IMR-90 (cell line): ENCODE measurements at regions not wholly inside any gene's neighbourhood (a gene's known extent, or its start where the extent isn't known, plus 50 kb on each side); places are given as distances from the start of the nearest gene placed in this dataset.

ENCODE experiments used
- ATAC-seq: fragments of 200-7000 bp; cut with Tn5 transposase; 2 replicates; pipeline ENCODE4 v1.9.1; 2020; ENCODE audit warnings: low read depth, mild to moderate bottlenecking, moderate library complexity
- BruUV-seq: library from RNA; stranded (reverse); fragments of 400-500 nt; replicated peaks from 2 replicates; lab custom pipeline; 2021; lab: Mats Ljungman, UMichigan
- CTCF ChIA-PET: fragments of 300-600 bp; formaldehyde crosslinking; extraction: SDS; loops from one replicate; lab custom pipeline; 2021; ENCODE audit warnings: antibody characterized with exemption; lab: Yijun Ruan, JAX
- POLR2A ChIA-PET: fragments of 300-600 bp; sonication (Branson Sonifier 250); formaldehyde crosslinking; loops from one replicate; lab custom pipeline; 2022; ENCODE audit warnings: antibody characterized with exemption; ENCODE audit not compliant: unreplicated experiment; lab: Charles Lee
- DNase-seq: peaks from one replicate; pipeline ENCODE4 v3.0.0; 2013
- H2AFZ ChIP-seq: replicated peaks from 2 replicates; pipeline ENCODE3; 2013; ENCODE audit warnings: low read length, mild to moderate bottlenecking; ENCODE audit not compliant: poor library complexity
- H2AK5ac ChIP-seq: 2 replicates; pipeline ENCODE4 v1.6.1; 2013; ENCODE audit warnings: low read depth, low read length, inconsistent platforms
- H2AK9ac ChIP-seq: replicated peaks from 2 replicates; pipeline ENCODE3; 2013; ENCODE audit warnings: mild to moderate bottlenecking, low read depth, low read length, moderate library complexity; ENCODE audit not compliant: poor library complexity
- H2BK120ac ChIP-seq: 2 replicates; pipeline ENCODE4 v1.6.1; 2013; ENCODE audit warnings: low read depth, low read length, inconsistent platforms
- H2BK15ac ChIP-seq: 3 replicates; pipeline ENCODE4 v1.6.1; 2013; ENCODE audit warnings: low read depth, low read length, inconsistent platforms
- H2BK20ac ChIP-seq: 2 replicates; pipeline ENCODE4 v1.6.1; 2013; ENCODE audit warnings: low read depth, mild to moderate bottlenecking, inconsistent platforms, low read length, moderate library complexity
- H2BK5ac ChIP-seq: 2 replicates; pipeline ENCODE4 v1.6.1; 2013; ENCODE audit warnings: mild to moderate bottlenecking, low read depth, low read length, inconsistent platforms; ENCODE audit not compliant: poor library complexity, severe bottlenecking
- H3K14ac ChIP-seq: replicated peaks from 2 replicates; pipeline ENCODE4 v1.6.1; 2013; ENCODE audit warnings: low read depth, low read length, inconsistent platforms
- H3K18ac ChIP-seq: 2 replicates; pipeline ENCODE4 v1.6.1; 2013; ENCODE audit warnings: low read depth, low read length, control low read depth
- H3K23ac ChIP-seq: 2 replicates; pipeline ENCODE4 v1.6.1; 2013; ENCODE audit warnings: low read depth, low read length, inconsistent platforms
- H3K27ac ChIP-seq: 2 replicates; pipeline ENCODE4 v1.5.1; 2013; ENCODE audit warnings: mild to moderate bottlenecking, control low read depth, low read length; ENCODE audit not compliant: insufficient read depth
- H3K27me3 ChIP-seq: 2 replicates; pipeline ENCODE4 v1.6.1; 2013; ENCODE audit warnings: low read length; ENCODE audit not compliant: control insufficient read depth, insufficient read depth
- H3K36me3 ChIP-seq: 2 replicates; pipeline ENCODE4 v1.6.1; 2013; ENCODE audit warnings: low read length, mixed read lengths; ENCODE audit not compliant: control insufficient read depth, insufficient read depth
- H3K4ac ChIP-seq: 2 replicates; pipeline ENCODE4 v1.6.1; 2013; ENCODE audit warnings: low read depth, low read length, inconsistent platforms
- H3K4me1 ChIP-seq: 2 replicates; pipeline ENCODE4 v1.6.1; 2013; ENCODE audit warnings: low read length, mixed read lengths; ENCODE audit not compliant: control insufficient read depth, insufficient read depth
- H3K4me2 ChIP-seq: 2 replicates; pipeline ENCODE4 v1.6.1; 2013; ENCODE audit warnings: low read depth, mild to moderate bottlenecking, control low read depth, low read length, moderate library complexity
- H3K4me3 ChIP-seq: 2 replicates; pipeline ENCODE4 v1.5.1; 2013; ENCODE audit warnings: low read depth, mild to moderate bottlenecking, control low read depth, low read length, moderate library complexity; ENCODE audit not compliant: insufficient read depth
- H3K56ac ChIP-seq: 2 replicates; pipeline ENCODE4 v1.6.1; 2013; ENCODE audit warnings: low read length, inconsistent platforms; ENCODE audit not compliant: insufficient read depth; ENCODE audit errors: extremely low read depth
- H3K79me1 ChIP-seq, 2 experiments: 2 replicates each; pipeline ENCODE4 v1.6.1; 2013; ENCODE audit warnings: low read length in 2 of 2, inconsistent platforms in 1 of 2, low read depth in 1 of 2
- H3K9ac ChIP-seq: 2 replicates; pipeline ENCODE4 v1.6.1; 2013; ENCODE audit warnings: low read depth, low read length, control low read depth
- H3K9me1 ChIP-seq: 2 replicates; pipeline ENCODE4 v1.6.1; 2013; ENCODE audit warnings: low read length, inconsistent platforms; ENCODE audit not compliant: insufficient read depth
- H3K9me3 ChIP-seq: 2 replicates; pipeline ENCODE4 v1.6.1; 2013; ENCODE audit warnings: low read length; ENCODE audit not compliant: control insufficient read depth, insufficient read depth
- H4K20me1 ChIP-seq: 2 replicates; pipeline ENCODE4 v1.6.1; 2013; ENCODE audit warnings: low read length, inconsistent platforms; ENCODE audit not compliant: insufficient read depth
- H4K5ac ChIP-seq: 2 replicates; pipeline ENCODE4 v1.6.1; 2013; ENCODE audit warnings: mild to moderate bottlenecking, low read depth, low read length, control low read depth
- H4K8ac ChIP-seq, 2 experiments: 2 replicates each; pipeline ENCODE4 v1.6.1; 2013; ENCODE audit warnings: low read depth in 2 of 2, low read length in 2 of 2, control low read depth in 1 of 2, inconsistent platforms in 1 of 2
- H4K91ac ChIP-seq: 2 replicates; pipeline ENCODE4 v1.6.1; 2013; ENCODE audit warnings: low read depth, low read length, inconsistent platforms; ENCODE audit not compliant: insufficient read depth
- FOS ChIP-seq: fragments of 150-350 bp; IDR thresholded peaks from 2 replicates; pipeline ENCODE4 v1.6.1; 2016; ENCODE audit warnings: low read depth, low read length
- dilution Hi-C: fragments of 300-500 bp; cut with HindIII; formaldehyde crosslinking; loops from one replicate; pipeline ENCODE4 v1.14.3; 2018; ENCODE audit warnings: low sequenced_read_pairs; ENCODE audit not compliant: unreplicated experiment
- in situ Hi-C: fragments of 300-500 bp; cut with MboI; formaldehyde crosslinking; loops from 3 replicates; pipeline ENCODE4 v1.14.3; 2019; ENCODE audit warnings: low sequenced_read_pairs, inconsistent platforms, mixed read lengths
- intact Hi-C: fragments of 100-400 bp; cut with micrococcal nuclease; formaldehyde crosslinking; loops from 2 replicates; pipeline ENCODE4 v1.10.0; 2022

DNA sequence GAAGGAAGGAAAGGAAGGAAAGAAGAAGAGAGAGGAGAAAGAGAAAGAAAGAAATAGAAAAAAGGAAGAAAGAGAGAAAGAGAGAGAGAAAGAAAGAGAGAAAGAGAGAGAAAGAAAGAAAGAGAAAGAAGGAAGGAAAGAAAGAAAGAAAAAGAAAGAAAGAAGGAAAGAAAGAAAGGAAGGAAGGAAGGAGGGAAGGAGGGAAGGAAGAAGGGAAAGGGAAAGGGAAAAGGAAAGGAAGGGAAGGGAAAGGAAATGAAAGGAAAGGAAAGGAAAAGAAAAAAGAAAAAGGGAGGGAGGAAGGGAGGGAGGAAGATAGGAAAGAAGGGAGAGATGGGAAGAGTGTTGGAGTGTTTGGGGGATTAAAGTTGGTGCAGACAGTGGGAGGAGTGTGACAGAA is 450.1 kb downstream of the GBE1 start:
- Histone ChIP-seq H3K79me1 (no peaks in the 10 kb centered on the region), H3K4ac (no peak overlapping the region), H2AK5ac (no peak overlapping the region), H2BK20ac (no peak overlapping the region), H2BK120ac (no peak overlapping the region), H2BK5ac (no peak overlapping the region), H3K36me3 (no peaks in the 10 kb centered on the region), H3K9me1 (no peaks in the 10 kb centered on the region), H3K18ac (no peak overlapping the region), H2AFZ (no peak overlapping the region), H4K5ac (no peak overlapping the region), H3K4me2 (no peak overlapping the region), H3K27ac (no peak overlapping the region), H2BK15ac (no peak overlapping the region), H3K4me3 (no peak overlapping the region), H3K23ac (no peak overlapping the region), H3K9me3 (no peaks in the 10 kb centered on the region), H3K4me1 (no peaks in the 10 kb centered on the region), H3K56ac (no peak overlapping the region), H3K14ac (no peak overlapping the region), H4K91ac (no peak overlapping the region), H4K20me1 (no peaks in the 10 kb centered on the region), H2AK9ac (no peak overlapping the region), H3K9ac (no peak overlapping the region), H4K8ac (no peak overlapping the region), H3K27me3 (no peaks in the 10 kb centered on the region)
- DNase-seq (no peak), ATAC-seq (no peak)
- in situ Hi-C loops (no loop called here), dilution Hi-C loops (no loop called here), intact Hi-C loops (no loop called here)
- ChIA-PET POLR2A (no interaction called here), CTCF (no interaction called here)
- no peak for TF ChIP-seq FOS
- no TSS peak for BruUV-seq
